ENCODE measurements at regions not wholly inside any gene's neighbourhood (a gene's known extent, or its start where the extent isn't known, plus 50 kb on each side); places are given as distances from the start of the nearest gene placed in this dataset.
A peak's percentile ranks its signal among the peaks of the same experiment; 100 is the strongest.
"Not testable (repeated sequence)": the region's sequence is repeated elsewhere in the genome, so short reads cannot be mapped to it uniquely, and the experiment has no call there.

DNA sequence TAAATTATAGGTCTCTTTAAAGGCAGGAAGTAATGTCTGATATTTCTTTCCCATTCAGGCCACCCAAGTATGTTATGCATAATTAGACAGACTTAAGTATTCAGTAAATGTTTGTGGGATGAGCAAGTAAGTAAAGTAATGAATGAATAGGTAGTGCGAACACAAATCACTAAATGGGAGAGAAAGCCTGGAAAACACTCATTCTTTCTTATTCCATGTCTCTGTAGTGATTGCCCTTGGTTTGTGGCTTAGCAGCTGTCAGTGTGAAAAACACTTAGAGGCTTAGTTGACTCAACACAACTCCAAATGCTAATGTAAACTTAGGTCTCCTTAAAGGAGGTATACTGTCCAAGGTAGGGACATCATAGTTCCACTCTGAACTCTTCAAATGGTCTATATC, 182.5 kb downstream of the ZC3H11B start:
- DNase-seq, result no peak

GRCh38 chr1:219428651-219429050, 184.3 kb downstream of the ZC3H11B start:
- DNase-seq, result no peak

DNA sequence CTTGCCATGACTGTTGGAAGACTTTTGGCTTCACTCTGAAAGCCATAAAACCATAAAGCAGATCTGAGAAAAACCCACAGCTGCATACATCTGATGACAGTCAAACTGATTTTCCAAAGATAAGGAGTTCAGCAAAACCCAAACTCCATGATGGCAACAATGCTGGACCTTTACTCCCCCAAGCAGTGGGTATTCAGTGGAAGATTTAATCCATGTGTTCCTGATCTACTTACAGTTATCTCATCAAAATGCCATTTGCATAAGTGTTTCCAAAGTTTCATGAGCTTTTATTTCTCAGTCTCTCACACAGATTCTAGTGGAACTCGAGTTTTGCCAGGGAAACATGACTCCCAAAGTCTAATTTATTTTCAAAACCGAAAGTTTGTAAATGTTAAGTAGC, 184.9 kb downstream of the ZC3H11B start:
- no peak for DNase-seq

- no peak for DNase-seq
These were observed 185.5 kb downstream of the ZC3H11B start for GRCh38 chr1:219427403-219427802.

GRCh38 chr1:219422811-219423598, 189.9 kb downstream of the ZC3H11B start:
- DNase-seq, result no peak

GRCh38 chr1:219420913-219421312, 192.0 kb downstream of the ZC3H11B start:
- no peak for DNase-seq

GRCh38 chr1:219419860-219420259, 193.0 kb downstream of the ZC3H11B start:
- DNase-seq, result no peak

- DNase-seq, result no peak
These were observed 193.8 kb downstream of the ZC3H11B start for GRCh38 chr1:219419065-219419464.

DNA sequence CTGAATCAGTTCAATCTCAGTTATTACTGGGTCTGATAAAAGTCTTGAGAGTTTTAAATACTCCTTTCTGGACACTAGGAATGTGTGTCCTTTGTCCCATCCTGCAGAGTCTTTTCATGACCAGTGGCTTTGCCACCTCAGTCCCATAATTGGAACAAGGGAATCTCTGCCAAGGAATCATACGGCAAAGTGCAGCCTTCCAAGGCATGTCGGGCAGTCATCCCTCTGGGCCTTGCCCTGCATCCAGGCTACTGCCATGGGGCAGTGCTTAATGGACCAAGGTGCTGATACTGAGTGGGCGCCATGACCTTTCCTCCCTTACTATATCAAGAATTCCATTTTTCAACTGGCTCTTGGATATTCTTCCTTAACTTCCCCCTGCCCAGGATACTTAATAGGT, 195.3 kb downstream of the ZC3H11B start:
- DNase-seq, result no peak

- peak; percentile 90 for DNase-seq
These were observed 196.2 kb downstream of the ZC3H11B start for GRCh38 chr1:219416598-219417238.

DNA sequence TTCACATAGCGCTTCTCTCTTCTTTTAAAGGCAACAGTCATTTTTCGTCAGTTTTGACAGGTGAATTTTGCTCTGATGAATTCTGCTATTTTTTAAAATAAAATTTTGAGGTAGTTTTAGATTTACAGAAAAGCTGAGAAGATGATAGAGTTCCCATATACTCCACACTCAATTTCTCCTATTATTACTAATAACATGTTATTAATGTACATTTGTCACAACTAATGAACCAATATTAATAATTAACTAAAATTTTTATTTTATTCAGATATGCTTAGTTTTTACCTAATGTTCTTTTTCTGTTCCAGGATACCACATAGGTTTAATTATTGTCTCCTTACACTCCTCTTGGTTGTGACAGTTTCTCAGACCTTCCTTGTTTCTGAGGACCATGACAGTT, 197.0 kb downstream of the ZC3H11B start:
- no peak for DNase-seq

DNA sequence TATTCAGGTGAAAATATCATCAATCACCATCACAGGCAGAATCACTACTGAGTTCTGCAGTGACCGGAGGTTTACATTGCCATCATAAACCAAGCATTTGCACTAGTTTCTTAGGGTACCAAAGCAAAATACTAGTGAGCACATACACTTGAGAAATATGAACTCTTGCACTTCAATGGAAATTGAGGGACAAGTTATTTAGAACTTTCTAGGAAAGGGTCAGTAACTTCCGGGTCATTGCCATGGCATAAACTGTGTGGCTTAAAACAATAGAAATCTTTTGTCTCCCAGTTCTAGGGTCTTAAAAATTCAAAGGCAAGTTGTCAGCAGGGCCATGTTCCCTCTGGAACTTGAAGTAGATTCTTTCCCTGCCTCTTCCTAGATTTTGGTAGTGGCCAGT, 197.5 kb downstream of the ZC3H11B start:
- DNase-seq, result no peak

DNA sequence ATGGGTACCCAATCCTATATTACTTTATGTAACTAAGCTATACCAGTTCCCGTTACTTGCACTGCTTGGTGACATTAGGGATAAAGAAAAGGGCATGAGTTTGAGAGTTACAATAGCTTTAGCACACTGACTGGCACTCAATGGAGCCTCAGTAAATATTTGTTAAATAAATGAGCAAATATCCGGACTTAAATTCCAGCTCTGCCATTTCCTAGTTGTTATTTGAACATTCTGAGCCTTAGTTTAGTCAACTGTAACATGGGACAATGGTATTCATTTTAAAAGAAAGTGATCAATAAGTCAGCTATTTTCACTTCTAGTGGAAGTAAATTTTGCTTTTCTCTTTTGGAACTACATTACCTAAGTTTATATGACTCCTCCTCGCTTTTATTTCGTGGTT, 198.7 kb downstream of the ZC3H11B start:
- DNase-seq, result peak; percentile 82

- peak; percentile 73 for DNase-seq
These were observed 199.4 kb downstream of the ZC3H11B start for GRCh38 chr1:219413536-219413935.

DNA sequence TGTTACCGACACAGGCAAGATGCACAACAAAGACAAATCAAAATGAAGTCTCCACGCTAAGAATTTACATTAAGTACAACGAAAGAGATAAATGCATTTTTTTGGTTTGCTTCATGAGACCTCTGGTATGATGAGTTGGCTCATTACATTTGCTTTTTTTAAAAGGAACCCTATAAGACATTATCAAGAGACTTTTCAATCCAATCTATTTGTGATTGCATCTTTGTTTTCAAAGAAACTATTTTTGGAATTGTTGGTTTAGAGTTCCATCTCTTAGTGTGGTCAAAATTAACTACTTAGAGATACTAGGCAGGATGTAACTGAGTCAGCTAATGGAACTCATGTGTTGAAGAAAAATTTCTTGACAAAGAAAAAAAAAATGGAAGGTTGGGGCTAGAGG, 200.1 kb downstream of the ZC3H11B start:
- no peak for DNase-seq

- not testable (repeated sequence) for DNase-seq
These were observed 202.2 kb downstream of the ZC3H11B start for GRCh38 chr1:219410721-219411120.

DNA sequence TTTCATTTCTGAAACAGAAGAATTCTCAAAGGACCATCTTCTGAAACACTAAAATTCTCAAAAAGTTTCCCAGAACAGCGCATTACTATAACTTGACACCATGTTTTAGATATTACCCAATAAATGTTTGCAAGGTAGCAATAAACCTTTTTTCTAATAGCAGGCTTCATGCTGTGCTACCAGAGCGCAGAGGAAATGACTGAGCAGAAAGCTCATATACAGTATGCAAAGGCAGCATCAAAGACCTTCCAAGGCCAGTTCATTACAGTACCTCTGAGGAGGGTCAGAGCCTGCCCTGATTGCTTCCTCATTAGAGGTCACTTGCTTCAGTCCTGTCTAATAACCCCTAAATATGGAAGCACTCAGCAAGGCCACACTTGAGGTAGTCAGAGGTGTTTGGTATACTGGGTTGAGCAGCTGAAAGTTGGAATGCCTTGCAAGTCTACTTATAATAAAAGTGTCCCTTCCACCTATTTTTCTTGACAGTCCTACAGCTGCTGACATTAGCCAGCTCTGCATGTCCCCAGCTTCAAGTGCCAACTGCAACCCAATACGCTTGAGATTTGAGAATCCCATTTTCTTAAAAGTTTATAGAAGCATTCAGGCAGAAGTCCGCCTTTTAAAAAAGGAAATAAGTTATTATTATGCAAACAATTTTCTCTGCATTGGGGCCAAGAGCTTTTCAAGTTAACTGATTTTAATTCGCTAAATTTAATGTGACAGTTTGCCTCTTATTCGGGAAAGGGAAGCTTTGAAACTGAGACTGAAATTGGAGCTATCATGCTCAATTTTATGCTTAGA, 207.2 kb downstream of the ZC3H11B start:
- DNase-seq, result no peak

GRCh38 chr1:219404629-219405028, 208.3 kb downstream of the ZC3H11B start:
- DNase-seq, result no peak

DNA sequence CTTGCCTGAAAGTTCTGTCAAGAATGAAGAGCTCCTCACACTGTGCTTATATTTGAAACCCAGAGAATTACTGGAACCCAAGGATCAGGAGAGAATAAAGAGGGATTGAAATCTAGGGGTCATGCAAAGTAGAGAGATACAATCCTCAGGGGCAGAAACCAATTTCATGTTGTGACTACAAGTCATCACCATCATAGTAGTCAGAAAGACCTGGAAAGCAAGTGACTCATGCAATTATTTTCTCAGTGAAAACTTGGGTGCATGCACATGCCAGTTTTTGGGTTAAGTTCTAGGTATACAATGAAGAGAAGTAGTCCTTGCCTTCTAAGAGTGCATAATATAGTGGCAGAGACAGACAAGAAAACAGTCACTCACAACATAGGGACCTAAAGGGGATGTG, 210.0 kb downstream of the ZC3H11B start:
- DNase-seq, result no peak

GRCh38 chr1:219401724-219402625, 210.9 kb downstream of the ZC3H11B start:
- no peak for DNase-seq

DNA sequence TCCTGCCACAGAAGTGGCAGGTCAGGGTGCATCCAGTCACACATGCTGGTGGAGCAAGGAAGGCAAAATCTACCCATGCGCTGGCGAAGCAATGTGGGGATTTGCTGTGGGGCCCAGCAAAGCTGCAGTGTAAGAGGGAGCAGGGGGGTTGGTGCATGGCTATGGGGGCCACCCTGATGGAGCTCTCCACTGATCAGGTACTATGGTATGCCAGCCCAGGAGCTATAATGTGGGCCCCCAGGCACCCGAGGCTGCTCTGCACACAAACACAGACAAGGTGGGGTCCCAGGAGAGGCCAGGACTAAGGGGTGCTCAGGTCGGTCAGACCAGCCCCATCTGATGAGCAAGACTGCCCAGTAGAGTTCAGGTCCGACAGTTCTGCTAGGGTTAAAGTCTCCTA, 213.5 kb downstream of the ZC3H11B start:
- no peak for DNase-seq

DNA sequence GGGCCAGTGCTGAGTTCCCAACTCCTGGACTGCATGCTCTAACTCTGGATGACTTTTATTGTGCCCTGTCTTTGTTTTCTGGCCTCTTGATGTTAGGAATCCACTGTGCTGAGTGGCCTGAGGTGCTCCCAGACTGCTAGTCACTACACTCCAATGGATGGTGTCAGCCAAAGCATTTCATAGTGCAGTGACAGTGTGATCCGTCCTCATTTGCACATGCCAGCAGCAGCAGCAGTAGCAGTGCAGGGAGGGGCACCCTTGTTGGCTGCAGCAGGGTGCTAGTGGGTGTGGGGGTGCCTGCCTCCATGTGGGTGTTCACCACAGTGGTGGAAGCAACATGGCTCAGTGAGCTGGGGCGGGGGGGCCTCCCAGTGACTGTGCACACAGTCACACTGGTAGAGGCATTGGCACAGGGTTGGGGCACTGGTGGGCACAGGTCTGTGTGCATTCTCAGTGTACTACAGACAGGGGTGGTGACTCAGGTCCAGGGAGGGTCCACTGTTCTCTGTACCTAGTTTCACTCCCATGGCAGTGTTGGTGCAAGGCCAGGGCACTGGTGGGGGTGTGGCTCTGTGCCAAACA, 214.0 kb downstream of the ZC3H11B start:
- DNase-seq, result no peak

Data from DMS53 (cell line).